GM12892 (cell line): ENCODE measurements at regions not wholly inside any gene's neighbourhood (a gene's known extent, or its start where the extent isn't known, plus 50 kb on each side); places are given as distances from the start of the nearest gene placed in this dataset.
"Not testable (repeated sequence)": the region's sequence is repeated elsewhere in the genome, so short reads cannot be mapped to it uniquely, and the experiment has no call there.

Experiments used
- DNase-seq: peaks from one replicate; pipeline ENCODE4 v3.0.0; 2011; ENCODE audit not compliant: insufficient read length
- FAIRE-seq: peaks from 2 replicates; lab custom pipeline; 2011; peaks lifted over from hg19 to GRCh38; lab: Jason Lieb, UNC
- POLR2A ChIP-seq: IDR thresholded peaks from 2 replicates; pipeline ENCODE4 v1.6.1; 2011; ENCODE audit warnings: low read depth, low read length, control low read depth
- POLR2AphosphoS5 ChIP-seq: IDR thresholded peaks from 2 replicates; pipeline ENCODE4 v1.6.1; 2011; ENCODE audit warnings: low read depth, low read length, control low read depth
- TAF1 ChIP-seq: IDR thresholded peaks from 2 replicates; pipeline ENCODE4 v1.6.1; 2011; ENCODE audit warnings: low read depth, mild to moderate bottlenecking, control low read depth, low read length, borderline replicate concordance

DNA sequence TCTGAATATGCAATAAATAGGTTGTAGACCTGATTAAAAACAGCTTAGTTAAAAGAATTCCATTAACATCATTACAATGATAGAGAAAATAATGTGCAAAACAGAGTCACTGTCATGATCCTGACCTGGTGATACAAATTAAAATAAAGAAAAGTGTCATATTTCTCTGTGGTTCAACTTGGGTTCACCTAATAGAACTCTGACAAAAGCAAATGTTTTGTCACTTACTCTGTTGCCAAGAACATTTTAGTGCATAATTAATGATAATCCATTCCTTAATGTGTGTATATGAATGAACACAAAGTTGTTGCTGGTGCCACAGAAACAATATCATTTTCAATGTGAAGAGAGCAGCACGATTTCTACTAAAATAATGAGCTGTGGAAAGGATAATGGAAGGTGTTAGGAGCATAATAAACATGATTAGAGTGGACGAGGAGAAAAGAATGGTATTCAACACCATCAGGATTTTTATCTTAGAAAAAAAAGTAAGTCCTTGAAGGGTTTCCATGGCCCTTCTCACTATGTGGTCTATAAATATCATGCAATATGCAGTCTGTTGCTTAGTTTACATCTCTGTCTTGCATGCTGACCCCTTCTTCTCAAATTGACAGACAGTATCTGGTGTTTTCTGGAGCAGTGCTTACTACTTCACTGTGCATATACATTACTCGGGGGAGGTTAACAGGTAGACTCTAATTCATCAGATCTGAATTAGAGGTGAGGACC, 656.6 kb upstream of the MMS22L start:
- FAIRE-seq (no peak), DNase-seq (no peak)
- TF ChIP-seq POLR2AphosphoS5 (no peak), POLR2A (no peak), TAF1 (no peak)

DNA sequence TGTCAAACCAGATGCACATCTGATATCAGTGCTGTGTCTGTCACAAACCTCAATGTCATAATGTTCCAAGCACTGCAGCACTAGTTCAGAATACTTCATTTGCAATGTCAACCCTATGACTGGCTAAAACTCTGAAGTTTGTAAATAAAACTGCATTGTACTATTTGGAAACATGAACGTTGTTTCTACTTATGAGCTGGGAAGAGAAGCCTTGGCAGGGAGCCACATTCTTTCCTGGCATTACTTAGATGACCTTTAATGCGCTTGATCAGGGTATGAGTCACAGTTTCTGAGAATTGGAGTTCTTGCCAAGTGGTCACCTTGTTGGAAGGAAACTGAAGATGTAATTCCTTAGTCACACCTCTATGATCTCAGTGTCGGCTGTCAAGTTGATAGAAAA, 664.8 kb upstream of the MMS22L start:
- no peak for FAIRE-seq

DNA sequence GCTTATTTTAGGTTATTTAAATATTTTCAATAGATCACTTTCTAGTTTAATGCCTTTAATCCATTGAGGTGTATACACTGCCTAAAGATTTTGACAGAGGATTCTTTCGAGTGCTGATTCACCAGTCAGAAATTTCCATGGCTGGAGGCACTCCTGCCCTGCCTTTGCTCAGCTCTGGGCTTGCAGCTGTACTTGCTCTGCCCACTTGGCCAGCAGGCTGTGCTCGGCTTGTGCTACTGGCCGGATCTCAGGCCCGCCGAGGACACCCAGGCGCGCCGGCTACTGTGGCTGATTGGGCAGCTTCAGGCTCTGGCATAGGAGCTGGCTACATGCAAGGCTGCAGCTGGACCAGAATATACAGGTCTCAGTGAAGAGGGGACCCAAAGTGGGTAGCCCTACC, 675.1 kb upstream of the MMS22L start:
- DNase-seq (no peak), FAIRE-seq (no peak)
- no peak for TF ChIP-seq TAF1
- TF ChIP-seq POLR2AphosphoS5: no peak
- TF ChIP-seq POLR2A: no peak

More for the DNA sequence above, 664.8 kb upstream of the MMS22L start:
- TF ChIP-seq POLR2A (no peak), TAF1 (no peak), POLR2AphosphoS5 (no peak)
- DNase-seq: no peak

DNA sequence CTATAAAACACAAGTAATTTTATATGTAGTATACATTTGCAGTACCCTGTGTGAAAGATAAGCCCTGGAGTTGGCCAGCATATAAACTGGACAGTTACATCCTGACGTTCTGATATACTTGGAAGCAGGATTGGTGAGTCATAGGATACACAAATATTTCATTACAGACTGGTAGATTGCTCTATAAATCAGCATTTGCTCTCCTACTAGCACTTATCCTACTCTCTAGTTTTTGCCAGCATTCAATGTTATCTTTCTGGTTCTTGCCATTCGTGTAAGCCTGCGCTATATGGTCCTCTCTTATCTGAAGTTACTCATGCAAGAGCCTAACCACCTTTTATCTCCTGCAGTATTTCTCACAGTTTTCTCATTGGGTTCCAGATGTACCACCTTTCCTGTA, 680.2 kb upstream of the MMS22L start:
- TF ChIP-seq TAF1 (no peak), POLR2A (no peak)
- FAIRE-seq (no peak), DNase-seq (no peak)

DNA sequence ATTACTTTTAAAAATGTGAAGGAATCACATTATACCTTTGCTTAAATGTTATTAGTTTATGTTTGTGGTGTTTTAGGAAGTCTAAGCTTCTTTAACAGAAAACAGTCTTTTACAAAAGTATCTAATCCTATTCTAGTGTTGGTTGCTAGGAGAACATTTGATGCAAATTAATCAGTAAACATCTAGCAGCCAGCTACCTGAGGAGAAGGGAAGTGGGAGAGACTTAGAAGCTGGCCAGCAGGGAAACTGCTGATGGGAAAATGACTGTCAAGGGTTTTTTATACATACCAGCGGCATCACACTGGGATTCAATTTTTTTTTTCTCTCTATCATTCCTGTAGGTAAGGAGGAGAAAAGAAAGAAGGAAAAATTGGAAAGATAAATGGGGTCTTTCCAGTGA, 686.0 kb upstream of the MMS22L start:
- DNase-seq: no peak
- TF ChIP-seq TAF1 (no peak), POLR2AphosphoS5 (no peak), POLR2A (no peak)
- no peak for FAIRE-seq

DNA sequence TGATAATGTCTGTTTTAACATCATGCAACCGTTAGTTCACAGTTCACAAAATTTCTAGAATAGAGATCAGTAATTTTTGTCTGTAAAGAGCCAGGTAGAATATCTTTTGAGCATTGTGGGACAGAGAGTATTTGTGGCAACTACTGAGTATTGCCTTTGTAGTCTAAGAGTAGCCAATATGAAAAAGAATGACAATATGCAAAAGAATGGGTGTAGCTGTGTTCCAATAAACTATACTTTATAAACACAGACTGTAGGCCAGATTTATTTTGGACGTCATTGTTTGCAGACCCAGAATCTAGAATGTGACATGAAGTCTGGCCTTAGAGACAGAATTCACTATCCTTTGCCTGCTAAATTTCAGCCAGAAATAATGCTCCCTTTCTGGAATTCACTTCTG, 694.1 kb upstream of the MMS22L start:
- DNase-seq: no peak
- FAIRE-seq: no peak
- TF ChIP-seq TAF1 (no peak), POLR2A (no peak), POLR2AphosphoS5 (no peak)

DNA sequence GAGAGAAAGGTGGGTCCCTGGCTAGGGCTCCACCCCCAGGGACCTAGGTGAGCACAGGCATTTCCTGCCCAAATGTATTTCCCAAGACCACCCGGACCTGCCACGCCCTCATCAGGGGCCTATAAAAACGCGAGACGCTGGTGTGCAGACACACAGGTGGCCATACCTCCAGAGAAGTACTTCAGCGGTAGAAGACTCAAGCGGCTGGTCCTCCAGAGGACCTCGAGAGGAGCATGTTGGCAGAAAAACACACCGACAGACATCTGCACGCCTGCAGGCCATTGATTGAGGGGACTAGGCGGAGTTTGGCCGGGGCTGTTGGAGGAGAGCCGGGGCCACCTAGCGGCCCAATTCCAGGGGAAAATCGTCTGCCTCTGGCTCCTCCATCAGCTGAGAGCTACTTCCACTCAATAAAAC, 695.8 kb upstream of the MMS22L start:
- DNase-seq (no peak), FAIRE-seq (no peak)
- TF ChIP-seq TAF1 (no peak), POLR2A (no peak), POLR2AphosphoS5 (no peak)

DNA sequence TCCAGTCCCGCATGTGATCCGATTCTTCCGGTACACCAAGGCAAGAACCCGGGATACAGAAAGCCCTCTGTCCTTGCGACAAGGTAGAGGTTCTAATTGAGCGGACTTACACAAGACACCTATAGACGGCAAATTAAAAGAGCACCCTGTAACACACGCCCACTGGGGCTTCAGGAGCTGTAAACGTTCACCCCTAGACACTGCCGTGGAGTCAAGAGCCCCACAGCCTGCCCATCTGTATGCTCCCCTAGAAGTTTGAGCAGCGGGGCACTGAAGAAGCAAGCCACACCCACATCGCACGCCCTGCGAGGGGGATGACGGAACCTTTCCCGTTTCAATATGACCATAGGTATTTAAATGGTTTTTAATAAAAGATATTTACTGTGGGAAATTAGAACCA, 696.3 kb upstream of the MMS22L start:
- DNase-seq, FAIRE-seq: not testable (repeated sequence)

DNA sequence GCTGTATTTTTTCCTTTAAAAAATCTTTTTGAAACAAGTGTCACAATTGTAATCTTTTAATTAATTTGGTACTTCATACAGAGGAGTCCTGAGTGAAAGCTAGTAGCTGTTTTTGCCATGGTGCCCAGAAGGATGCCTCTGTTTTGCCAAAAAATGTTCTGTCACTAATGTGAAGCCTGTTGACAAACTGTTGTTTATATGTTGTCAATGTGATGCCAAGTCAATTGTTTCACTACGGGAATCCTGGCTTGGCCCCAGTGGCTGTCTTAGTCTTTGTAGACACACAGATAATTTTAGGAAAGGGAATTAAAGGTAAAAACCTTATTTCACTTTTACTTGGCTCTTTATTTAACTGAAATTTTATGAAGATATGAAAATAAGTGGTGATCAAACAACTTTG, 706.4 kb upstream of the MMS22L start:
- DNase-seq (no peak), FAIRE-seq (no peak)
- TF ChIP-seq TAF1 (no peak), POLR2AphosphoS5 (no peak), POLR2A (no peak)

DNA sequence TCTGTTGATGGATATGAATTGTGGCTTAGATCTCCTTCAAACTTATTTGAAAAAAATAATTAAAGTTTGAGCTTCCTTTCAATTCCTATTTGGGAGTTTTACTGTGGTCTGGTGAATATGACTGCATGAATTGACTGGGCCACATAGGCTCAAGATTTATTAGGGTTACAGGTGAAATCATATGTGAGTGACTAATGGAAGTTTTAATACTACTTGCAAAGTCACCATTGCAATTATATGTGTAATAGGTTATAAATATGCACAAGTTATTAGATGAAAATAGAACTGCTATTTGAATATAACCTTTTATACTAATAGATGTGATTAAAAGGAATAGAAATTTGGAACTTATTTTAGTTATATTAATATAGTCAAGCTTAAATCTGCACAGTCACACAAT, 712.1 kb upstream of the MMS22L start:
- DNase-seq (no peak), FAIRE-seq (no peak)
- no peak for TF ChIP-seq POLR2A
- TF ChIP-seq POLR2AphosphoS5: no peak
- TF ChIP-seq TAF1: no peak

DNA sequence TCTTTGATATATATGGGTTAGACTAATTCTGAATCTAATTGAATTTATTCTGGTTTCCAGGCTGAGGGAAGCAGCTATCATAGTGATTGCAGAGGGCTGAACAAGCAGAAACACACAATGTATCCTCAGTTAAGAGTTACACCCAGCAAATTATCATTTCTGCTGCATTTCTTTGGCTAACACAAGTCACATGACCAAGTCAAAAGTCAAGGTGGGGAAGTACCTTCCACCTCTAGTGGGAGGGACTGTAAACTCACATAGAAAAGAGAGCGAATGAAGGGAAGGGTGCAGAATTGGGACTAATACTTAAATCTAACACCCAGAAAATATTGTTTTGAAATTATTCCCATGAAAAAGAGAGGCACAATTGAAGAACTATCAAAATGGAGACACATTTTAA, 719.7 kb upstream of the MMS22L start:
- FAIRE-seq (no peak), DNase-seq (no peak)
- TF ChIP-seq TAF1 (no peak), POLR2A (no peak), POLR2AphosphoS5 (no peak)

DNA sequence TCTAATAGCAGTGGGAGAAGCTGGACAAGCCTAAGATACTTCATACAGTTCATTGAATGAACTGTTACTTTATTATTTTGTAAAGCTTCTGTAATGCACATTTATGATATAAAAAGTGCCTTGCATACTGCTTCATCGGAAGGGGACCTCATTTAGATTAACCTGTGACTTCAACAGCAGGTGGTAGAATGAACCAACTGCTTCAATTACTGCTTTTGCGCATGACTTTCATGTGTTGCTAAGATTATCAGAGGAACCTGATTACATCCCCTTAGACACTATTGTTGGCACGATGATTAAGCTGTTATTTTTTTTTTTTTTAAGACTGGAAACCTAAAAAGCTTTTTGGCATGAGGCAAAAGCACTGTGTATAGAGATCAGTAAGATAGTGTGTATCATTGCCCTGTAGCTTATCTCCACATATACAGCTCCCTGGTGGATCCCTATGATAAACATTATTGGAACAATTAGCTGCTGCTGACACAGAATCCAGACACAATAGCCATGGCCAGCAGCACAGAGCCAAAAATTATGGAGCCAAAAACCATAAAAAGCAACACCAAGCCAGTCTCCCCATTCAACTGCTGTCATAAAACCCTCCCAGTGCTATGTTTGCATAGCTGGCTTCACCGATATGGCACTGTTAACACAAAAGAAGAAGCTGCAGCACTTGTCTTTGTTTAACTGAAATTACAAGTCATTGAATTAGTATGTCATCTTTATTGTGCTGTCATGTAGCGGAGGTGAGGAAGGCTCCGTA, 731.6 kb upstream of the MMS22L start:
- TF ChIP-seq POLR2AphosphoS5 (no peak), TAF1 (no peak), POLR2A (no peak)
- no peak for FAIRE-seq
- no peak for DNase-seq

DNA sequence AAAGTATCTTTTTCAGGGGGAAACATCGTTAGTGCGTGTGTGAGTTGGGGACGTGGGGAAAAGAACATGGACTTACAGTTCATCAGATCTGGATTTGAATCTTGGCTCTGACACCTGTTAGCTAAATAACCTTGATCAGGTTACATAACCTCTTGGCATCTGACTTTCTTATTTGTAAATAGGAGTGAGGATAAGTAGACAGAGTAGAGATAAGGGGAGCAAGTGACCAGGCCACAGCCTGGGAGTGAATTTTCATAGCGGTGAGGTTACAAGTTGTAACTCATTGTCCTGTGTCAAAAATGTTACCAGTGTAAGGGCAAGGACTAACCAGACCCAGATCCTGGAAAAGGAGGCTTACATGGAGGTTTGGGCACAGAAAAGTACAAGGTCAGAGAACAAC, 733.5 kb upstream of the MMS22L start:
- no peak for DNase-seq
- TF ChIP-seq POLR2A: no peak
- TF ChIP-seq TAF1: no peak
- FAIRE-seq: no peak

DNA sequence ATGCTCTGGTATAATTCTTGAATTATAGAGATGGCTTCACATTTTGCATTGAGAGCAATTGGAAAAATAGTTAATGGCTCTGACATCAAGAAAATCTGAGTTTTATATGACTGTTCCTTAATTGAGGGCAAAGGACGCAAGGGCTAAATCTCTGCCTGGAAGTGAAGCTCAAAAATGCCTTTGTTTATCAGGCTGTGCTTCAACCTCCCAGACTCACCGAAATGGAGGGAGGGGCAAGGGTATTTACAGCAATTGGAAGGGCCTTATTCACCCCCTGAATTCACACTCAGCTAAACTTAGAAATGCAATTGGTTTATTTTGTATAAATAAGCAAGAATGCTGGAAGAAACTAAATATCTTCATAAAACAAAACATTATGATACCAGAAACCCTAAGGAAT, 737.2 kb upstream of the MMS22L start:
- DNase-seq: no peak
- TF ChIP-seq POLR2A (no peak), POLR2AphosphoS5 (no peak), TAF1 (no peak)
- FAIRE-seq: no peak
